HUES6 (cell line): ENCODE measurements at regions not wholly inside any gene's neighbourhood (a gene's known extent, or its start where the extent isn't known, plus 50 kb on each side); places are given as distances from the start of the nearest gene placed in this dataset.
"Not testable (repeated sequence)": the region's sequence is repeated elsewhere in the genome, so short reads cannot be mapped to it uniquely, and the experiment has no call there.

Source experiments
- H3K27ac ChIP-seq: 2 replicates; pipeline ENCODE4 v1.7.0; 2013; ENCODE audit warnings: low read depth, mild to moderate bottlenecking, low read length, inconsistent platforms
- H3K27me3 ChIP-seq: 2 replicates; pipeline ENCODE4 v1.6.1; 2013; ENCODE audit warnings: low read length; ENCODE audit not compliant: control insufficient read depth, insufficient read depth
- H3K36me3 ChIP-seq: 2 replicates; pipeline ENCODE4 v1.6.1; 2013; ENCODE audit warnings: low read length; ENCODE audit not compliant: control insufficient read depth, insufficient read depth
- H3K4me1 ChIP-seq: 2 replicates; pipeline ENCODE4 v1.6.1; 2013; ENCODE audit warnings: low read length; ENCODE audit not compliant: control insufficient read depth, insufficient read depth
- H3K4me3 ChIP-seq: 2 replicates; pipeline ENCODE4 v1.5.1; 2013; ENCODE audit warnings: low read depth, low read length
- H3K9ac ChIP-seq: one replicate; pipeline ENCODE4 v1.6.1; 2013; ENCODE audit warnings: mild to moderate bottlenecking, low read length
- H3K9me3 ChIP-seq: 2 replicates; pipeline ENCODE4 v1.6.1; 2013; ENCODE audit warnings: low read depth, low read length; ENCODE audit not compliant: control insufficient read depth, insufficient read depth

GRCh38 chr7:76924756-76925155 lies 107.4 kb downstream of the SPDYE17 start:
- not testable (repeated sequence) for H3K4me1 ChIP-seq, H3K27ac ChIP-seq, H3K27me3 ChIP-seq, H3K9ac ChIP-seq, H3K9me3 ChIP-seq, H3K36me3 ChIP-seq, H3K4me3 ChIP-seq

- not testable (repeated sequence) for H3K27ac ChIP-seq, H3K4me3 ChIP-seq, H3K9ac ChIP-seq, H3K9me3 ChIP-seq, H3K27me3 ChIP-seq, H3K36me3 ChIP-seq, H3K4me1 ChIP-seq
Measured at GRCh38 chr7:76918619-76919018, 113.5 kb downstream of the SPDYE17 start.

- H3K27ac ChIP-seq, H3K9ac ChIP-seq, H3K4me1 ChIP-seq, H3K36me3 ChIP-seq, H3K9me3 ChIP-seq, H3K4me3 ChIP-seq, H3K27me3 ChIP-seq: not testable (repeated sequence)
Measured at GRCh38 chr7:76914361-76914760, 117.8 kb downstream of the SPDYE17 start.

- H3K27ac ChIP-seq, H3K4me1 ChIP-seq, H3K4me3 ChIP-seq, H3K27me3 ChIP-seq, H3K9me3 ChIP-seq, H3K9ac ChIP-seq, H3K36me3 ChIP-seq: not testable (repeated sequence)
Measured at GRCh38 chr7:76912011-76912814, 119.9 kb downstream of the SPDYE17 start.

GRCh38 chr7:76904688-76905087 lies 127.5 kb downstream of the SPDYE17 start:
- H3K36me3 ChIP-seq, H3K27ac ChIP-seq, H3K27me3 ChIP-seq, H3K4me1 ChIP-seq, H3K9ac ChIP-seq, H3K4me3 ChIP-seq, H3K9me3 ChIP-seq: not testable (repeated sequence)

DNA sequence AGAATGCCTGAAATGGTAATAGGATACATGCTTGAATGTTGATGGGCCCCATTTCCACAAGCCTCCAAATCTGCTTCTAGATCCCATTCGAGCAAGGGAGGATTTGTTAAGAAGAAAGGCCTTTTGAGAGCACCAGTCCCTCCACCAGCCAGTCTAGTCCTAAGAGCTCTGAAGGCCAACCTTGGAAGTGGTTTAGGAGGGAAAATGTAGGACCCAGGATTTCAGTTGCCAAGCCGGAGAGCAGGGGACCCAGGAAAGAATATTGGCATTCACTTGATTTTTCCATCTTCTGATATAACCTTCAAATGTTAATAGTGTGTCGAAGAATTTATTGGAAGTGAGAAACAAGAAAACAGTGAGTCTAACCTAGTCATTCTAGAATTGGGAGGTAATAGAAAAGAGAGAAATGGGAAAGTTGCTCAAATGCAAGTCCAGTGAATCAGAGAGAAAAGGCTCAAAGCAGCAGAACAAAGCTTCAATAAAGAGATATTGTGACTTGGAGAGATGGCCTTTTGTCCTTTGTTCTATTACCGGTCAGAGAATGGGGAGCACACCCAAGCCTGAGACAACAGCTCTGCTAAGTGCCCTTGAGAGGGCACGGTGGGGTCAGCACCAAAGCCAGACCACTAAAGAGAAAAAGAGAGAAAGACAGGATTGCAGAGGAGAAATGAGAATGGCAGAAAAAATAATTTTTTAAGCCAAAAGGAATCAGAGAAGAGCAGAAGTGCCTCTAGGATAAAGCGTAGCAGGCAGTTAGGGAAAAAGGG lies 130.0 kb downstream of the SPDYE17 start:
- not testable (repeated sequence) for H3K9ac ChIP-seq, H3K27ac ChIP-seq, H3K4me3 ChIP-seq, H3K36me3 ChIP-seq, H3K4me1 ChIP-seq, H3K9me3 ChIP-seq, H3K27me3 ChIP-seq

GRCh38 chr7:76898807-76899206 lies 133.4 kb downstream of the SPDYE17 start:
- not testable (repeated sequence) for H3K9me3 ChIP-seq, H3K27me3 ChIP-seq, H3K4me1 ChIP-seq, H3K9ac ChIP-seq, H3K36me3 ChIP-seq, H3K27ac ChIP-seq, H3K4me3 ChIP-seq

DNA sequence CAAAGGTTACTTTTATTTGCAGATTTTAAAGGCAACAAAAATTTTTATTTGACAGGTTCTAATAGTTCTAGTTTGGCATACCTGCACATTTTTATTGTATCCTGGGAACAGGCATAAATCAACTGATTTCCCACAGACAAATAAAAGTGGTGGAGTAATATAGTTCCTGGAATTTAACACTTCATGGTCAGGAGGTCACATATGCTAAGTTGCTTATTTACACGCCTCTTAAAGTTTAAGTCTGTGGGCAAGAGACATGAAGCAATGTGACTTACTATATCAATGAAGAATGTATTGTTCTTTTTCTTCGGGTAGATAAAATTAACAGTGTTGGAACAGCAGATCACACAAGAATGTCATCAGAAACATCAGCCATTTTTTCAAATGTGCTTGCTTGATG lies 135.2 kb downstream of the SPDYE17 start:
- H3K9me3 ChIP-seq, H3K27ac ChIP-seq, H3K9ac ChIP-seq, H3K27me3 ChIP-seq, H3K4me1 ChIP-seq, H3K4me3 ChIP-seq, H3K36me3 ChIP-seq: not testable (repeated sequence)

DNA sequence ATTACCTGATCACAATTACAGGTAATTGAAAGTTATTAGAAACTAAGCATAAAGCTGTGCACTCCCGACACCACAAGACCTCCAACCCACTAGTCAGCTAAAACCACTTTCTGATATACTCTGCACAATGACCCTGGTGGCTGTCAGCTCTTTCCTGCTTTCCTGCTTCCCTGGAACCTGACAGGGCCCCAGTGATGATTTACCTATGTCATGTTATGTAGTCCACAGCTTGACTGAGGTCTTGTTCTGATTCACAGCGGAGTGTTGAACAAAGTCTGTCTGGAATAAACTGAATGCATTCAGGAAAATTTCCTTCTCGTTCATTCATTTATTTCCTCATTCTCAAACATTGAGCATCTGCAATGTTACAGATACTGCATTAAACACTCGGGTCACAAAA lies 136.5 kb downstream of the SPDYE17 start:
- H3K9ac ChIP-seq, H3K36me3 ChIP-seq, H3K27ac ChIP-seq, H3K9me3 ChIP-seq, H3K27me3 ChIP-seq, H3K4me3 ChIP-seq, H3K4me1 ChIP-seq: not testable (repeated sequence)

DNA sequence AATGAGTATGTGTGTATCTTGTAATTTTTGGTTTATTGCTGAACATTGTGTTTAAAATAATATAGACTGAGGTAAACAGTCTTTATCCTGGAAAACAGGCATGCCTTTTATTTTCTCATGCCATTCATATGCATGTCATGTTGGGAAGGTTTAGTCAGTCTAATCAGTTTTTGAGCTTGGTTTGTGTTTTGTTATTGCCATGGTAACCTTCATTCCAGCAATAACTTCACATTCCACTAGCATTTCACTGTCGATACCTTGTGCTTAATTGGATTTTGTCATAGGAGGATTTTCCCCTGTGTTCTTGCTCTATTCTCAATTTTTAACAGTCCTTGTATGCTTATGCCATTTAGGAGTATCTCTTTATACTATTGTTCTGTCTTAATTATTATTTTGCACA lies 140.4 kb downstream of the SPDYE17 start:
- H3K36me3 ChIP-seq, H3K27me3 ChIP-seq, H3K9ac ChIP-seq, H3K9me3 ChIP-seq, H3K27ac ChIP-seq, H3K4me3 ChIP-seq, H3K4me1 ChIP-seq: not testable (repeated sequence)

DNA sequence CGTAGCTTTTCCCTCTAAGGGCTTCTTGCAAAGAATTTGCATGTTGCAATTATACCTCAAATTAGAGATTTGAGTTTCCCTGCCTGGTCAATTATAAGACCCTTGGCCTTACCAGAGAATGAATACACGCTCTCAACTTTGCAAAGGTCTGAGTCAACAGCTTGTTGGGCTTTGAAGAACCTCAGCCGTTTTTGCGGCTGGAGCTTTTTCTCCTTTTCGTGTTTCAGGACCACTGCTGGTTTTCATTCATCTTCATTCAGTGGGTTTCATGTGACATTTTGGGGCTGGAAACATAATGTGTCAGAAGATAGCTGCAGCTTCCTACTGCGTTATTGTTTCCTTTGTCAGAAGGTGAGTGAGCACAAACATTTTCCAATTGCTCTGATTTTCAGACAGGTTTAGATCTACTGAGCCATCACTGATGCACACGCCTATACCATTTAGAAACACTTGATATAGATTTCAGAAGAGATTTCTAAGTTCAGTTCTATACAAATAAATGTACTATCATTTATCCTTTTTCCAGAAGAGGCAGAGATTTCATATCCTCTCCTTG lies 152.3 kb downstream of the SPDYE17 start:
- not testable (repeated sequence) for H3K9me3 ChIP-seq, H3K9ac ChIP-seq, H3K27me3 ChIP-seq, H3K27ac ChIP-seq, H3K36me3 ChIP-seq, H3K4me3 ChIP-seq, H3K4me1 ChIP-seq
